Body of pancreas (tissue), 4 donors: ENCODE measurements at regions not wholly inside any gene's neighbourhood (a gene's known extent, or its start where the extent isn't known, plus 50 kb on each side); places are given as distances from the start of the nearest gene placed in this dataset.

Source experiments
- POLR2A ChIP-seq, 3 donors: fragments of 450-650 bp; IDR thresholded peaks; one replicate each; pipeline ENCODE4 v1.6.1; 2016; ENCODE audit warnings: antibody characterized with exemption in 3 of 3, mild to moderate bottlenecking in 2 of 3
- TF ChIP-seq, protein P1 (sequence below), 7 experiments: fragments of 450-650 bp in 4 of 7; fragments of 200-600 bp in 3 of 7; sonication (generic) in 3 of 7; IDR thresholded peaks; one replicate each; pipeline ENCODE4 v1.5.1; 2016 to 2019; ENCODE audit warnings: antibody characterized with exemption in 7 of 7

DNA sequence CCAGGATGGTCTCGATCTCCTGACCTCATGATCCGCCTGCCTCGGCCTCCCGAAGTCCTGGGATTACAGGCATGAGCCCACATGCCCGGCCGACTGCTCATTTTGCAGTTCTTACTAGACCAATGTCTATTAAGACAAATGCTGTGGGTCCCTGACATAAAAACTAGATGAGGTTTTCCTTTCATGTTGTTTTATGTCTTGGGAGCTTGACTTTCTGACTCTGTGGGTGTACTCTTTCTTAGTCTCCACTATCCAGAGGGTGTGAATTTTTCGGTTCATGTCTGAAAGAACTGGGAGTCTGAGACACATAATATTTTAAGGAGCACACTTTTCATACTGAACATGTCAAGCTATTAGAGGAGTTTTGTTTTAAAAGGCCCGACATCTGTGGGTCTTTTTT, 744.9 kb upstream of the B3GALT2 start:
- TF ChIP-seq, protein P1, sequence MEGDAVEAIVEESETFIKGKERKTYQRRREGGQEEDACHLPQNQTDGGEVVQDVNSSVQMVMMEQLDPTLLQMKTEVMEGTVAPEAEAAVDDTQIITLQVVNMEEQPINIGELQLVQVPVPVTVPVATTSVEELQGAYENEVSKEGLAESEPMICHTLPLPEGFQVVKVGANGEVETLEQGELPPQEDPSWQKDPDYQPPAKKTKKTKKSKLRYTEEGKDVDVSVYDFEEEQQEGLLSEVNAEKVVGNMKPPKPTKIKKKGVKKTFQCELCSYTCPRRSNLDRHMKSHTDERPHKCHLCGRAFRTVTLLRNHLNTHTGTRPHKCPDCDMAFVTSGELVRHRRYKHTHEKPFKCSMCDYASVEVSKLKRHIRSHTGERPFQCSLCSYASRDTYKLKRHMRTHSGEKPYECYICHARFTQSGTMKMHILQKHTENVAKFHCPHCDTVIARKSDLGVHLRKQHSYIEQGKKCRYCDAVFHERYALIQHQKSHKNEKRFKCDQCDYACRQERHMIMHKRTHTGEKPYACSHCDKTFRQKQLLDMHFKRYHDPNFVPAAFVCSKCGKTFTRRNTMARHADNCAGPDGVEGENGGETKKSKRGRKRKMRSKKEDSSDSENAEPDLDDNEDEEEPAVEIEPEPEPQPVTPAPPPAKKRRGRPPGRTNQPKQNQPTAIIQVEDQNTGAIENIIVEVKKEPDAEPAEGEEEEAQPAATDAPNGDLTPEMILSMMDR (IDR thresholded peaks at IDR 0.05): no peak
- TF ChIP-seq POLR2A (IDR thresholded peaks at IDR 0.05): no peak
